H1 (cell line): ENCODE measurements at regions not wholly inside any gene's neighbourhood (a gene's known extent, or its start where the extent isn't known, plus 50 kb on each side); places are given as distances from the start of the nearest gene placed in this dataset.

Experiments
- ATF3 ChIP-seq: IDR thresholded peaks from 2 replicates; pipeline ENCODE4 v1.6.1; 2011; ENCODE audit warnings: low read depth, mild to moderate bottlenecking, low read length; ENCODE audit not compliant: insufficient read depth
- CBX8 ChIP-seq: fragments of 300-800, 300-1000 bp; sonication (generic); IDR thresholded peaks from 2 replicates; pipeline ENCODE4 v1.7.1; 2016; ENCODE audit warnings: low read depth, low read length, borderline replicate concordance
- CHD7 ChIP-seq: fragments of 300-600 bp; sonication (generic); IDR thresholded peaks from 2 replicates; pipeline ENCODE4 v1.7.1; 2012; ENCODE audit warnings: low read length, moderate library complexity, mild to moderate bottlenecking, inconsistent platforms; ENCODE audit not compliant: insufficient replicate concordance
- CREB1 ChIP-seq: IDR thresholded peaks from 2 replicates; pipeline ENCODE4 v1.6.1; 2012; ENCODE audit warnings: inconsistent platforms
- KDM5A ChIP-seq: fragments of 200-600 bp; IDR thresholded peaks from 2 replicates; pipeline ENCODE4 v1.7.1; 2012; ENCODE audit warnings: mild to moderate bottlenecking, low read length, inconsistent platforms, mixed read lengths
- RFX5 ChIP-seq: IDR thresholded peaks from 2 replicates; pipeline ENCODE4 v1.6.1; 2011; ENCODE audit warnings: low read depth, low read length, improper control_type of control experiment, borderline replicate concordance

GRCh38 chr10:47088656-47089354, 177.6 kb downstream of the PTPN20 start (continued):
- TF ChIP-seq CHD7 (no peak), KDM5A (no peak), CBX8 (no peak), ATF3 (no peak), RFX5 (no peak), CREB1 (no peak)
